Posterior cingulate gyrus (tissue), 11 donors: ENCODE measurements at regions not wholly inside any gene's neighbourhood (a gene's known extent, or its start where the extent isn't known, plus 50 kb on each side); places are given as distances from the start of the nearest gene placed in this dataset.
"Not testable (repeated sequence)": the region's sequence is repeated elsewhere in the genome, so short reads cannot be mapped to it uniquely, and the experiment has no call there.

Experiments
- DNase-seq, 10 donors: peaks; one replicate each; pipeline versions ENCODE4 v3.0.0 to v3.0.0-alpha.2; 2020 to 2021; ENCODE audit warnings: mixed read lengths in 3 of 10
- intact Hi-C: fragments of 100-400 bp; cut with DNase I; formaldehyde crosslinking; loops from one replicate; pipeline ENCODE4 v1.15.1; 2023

GRCh38 chr15:20276312-20277114 lies 265.1 kb downstream of the GOLGA6L6 start:
- DNase-seq = peak in 2 of 10 donors; percentile 74 to 87
- intact Hi-C loops = not testable (repeated sequence)

- peak in 1 of 10 donors; percentile 34 for DNase-seq
- intact Hi-C loops = not testable (repeated sequence)
These were observed 266.1 kb downstream of the GOLGA6L6 start for GRCh38 chr15:20275373-20275967.

DNA sequence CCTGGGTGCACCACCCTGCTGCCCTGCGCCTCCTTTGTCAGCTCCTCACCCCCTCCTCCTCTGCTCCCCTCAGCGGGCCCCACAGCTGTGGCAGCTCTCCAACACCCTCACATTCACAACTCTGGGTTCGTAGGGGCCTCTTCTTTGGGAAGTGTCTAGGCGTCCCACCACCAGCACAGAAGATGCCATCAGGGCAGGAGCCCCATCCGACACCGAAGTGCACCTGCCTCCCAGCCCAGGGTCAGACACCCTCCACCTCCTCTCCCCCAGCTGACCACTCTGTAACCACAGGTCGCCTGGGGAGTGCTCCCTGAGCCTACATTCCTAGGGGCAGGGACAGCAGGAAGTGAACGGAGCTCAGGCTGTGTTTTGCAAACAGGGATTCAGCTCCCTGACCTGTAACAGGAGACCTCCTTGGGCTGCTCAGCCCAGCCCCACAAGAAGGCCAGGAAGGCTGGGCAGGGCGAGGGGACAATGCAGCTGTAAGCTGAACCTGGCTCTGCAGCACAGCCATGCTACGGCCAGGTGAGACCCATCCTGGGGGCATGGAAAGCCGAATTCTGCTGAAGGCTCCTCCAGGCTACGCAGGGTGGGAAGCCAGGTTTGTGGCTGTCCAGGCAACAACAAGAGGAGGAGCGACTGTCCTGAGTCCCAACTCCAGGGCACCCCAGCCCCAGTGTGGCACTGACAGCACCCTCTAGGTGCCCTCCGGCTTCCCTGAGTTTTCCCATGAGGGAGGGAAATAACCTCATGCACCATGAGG lies 269.0 kb downstream of the GOLGA6L6 start:
- peak in 3 of 10 donors; percentile 74 to 92 (median 78) for DNase-seq

DNA sequence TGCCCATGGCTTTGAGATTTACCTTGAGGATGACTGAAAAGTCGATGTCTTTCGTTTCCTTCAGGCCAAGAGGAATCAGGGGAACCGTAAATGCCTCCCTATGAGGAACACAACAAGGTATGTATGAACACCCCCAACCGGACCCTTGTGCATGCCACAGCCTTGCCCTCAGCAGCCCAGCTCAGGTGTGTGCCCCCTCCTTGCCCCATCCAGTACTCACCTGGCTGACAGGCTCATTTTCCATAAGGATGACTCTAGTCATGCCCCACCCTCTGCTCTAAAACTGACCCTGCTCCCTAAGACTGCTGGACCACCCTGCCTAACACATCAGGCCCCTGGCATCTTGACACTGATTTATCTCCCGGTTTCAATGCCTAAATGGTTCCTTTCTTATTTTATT lies 270.0 kb downstream of the GOLGA6L6 start:
- DNase-seq = peak in 2 of 10 donors; percentile 65 to 81
- intact Hi-C loops = no loop called here

More for the DNA sequence above, 269.0 kb downstream of the GOLGA6L6 start:
- intact Hi-C loops = no loop called here

GRCh38 chr15:20269956-20270355 lies 271.6 kb downstream of the GOLGA6L6 start:
- DNase-seq = peak in 2 of 10 donors; percentile 76 to 89
- intact Hi-C loops = not testable (repeated sequence)

GRCh38 chr15:20267996-20268395 lies 273.6 kb downstream of the GOLGA6L6 start:
- intact Hi-C loops = not testable (repeated sequence)
- DNase-seq = peak in 1 of 10 donors; percentile 60

DNA sequence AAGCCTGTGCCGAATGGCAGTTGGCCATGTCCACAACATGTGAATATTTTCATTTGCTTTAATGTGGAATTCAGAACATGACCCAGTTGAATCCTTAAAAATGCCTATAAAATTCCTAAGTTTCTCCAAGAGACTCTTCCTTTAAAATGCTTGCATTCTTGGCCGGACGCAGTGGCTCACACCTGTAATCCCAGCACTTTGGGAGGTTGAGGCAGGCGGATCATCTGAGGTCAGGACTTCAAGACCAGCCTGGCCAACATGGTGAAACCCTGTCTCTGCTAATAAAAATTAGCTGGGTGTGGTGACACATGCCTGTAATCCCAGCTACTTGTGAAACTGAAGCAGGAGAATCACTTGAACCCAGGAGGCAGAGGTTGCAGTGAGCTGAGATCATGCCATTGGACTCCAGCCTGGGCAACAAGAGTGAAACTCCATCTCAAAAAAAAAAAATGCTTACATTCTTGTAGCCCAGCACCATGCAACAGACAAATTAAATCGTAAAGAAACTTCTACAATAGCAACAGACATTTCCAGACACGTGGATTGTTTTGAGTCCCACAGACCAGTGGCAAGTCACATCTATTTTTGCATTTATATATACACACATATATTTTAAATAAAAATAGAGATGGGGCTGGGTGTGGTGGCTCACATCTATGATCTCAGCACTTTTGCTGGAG lies 274.4 kb downstream of the GOLGA6L6 start:
- DNase-seq = peak in 2 of 10 donors; percentile 67 to 75
- intact Hi-C loops = not testable (repeated sequence)

- intact Hi-C loops = not testable (repeated sequence)
- DNase-seq = peak in 1 of 10 donors; percentile 46
These were observed 275.9 kb downstream of the GOLGA6L6 start for GRCh38 chr15:20265710-20266109.

DNA sequence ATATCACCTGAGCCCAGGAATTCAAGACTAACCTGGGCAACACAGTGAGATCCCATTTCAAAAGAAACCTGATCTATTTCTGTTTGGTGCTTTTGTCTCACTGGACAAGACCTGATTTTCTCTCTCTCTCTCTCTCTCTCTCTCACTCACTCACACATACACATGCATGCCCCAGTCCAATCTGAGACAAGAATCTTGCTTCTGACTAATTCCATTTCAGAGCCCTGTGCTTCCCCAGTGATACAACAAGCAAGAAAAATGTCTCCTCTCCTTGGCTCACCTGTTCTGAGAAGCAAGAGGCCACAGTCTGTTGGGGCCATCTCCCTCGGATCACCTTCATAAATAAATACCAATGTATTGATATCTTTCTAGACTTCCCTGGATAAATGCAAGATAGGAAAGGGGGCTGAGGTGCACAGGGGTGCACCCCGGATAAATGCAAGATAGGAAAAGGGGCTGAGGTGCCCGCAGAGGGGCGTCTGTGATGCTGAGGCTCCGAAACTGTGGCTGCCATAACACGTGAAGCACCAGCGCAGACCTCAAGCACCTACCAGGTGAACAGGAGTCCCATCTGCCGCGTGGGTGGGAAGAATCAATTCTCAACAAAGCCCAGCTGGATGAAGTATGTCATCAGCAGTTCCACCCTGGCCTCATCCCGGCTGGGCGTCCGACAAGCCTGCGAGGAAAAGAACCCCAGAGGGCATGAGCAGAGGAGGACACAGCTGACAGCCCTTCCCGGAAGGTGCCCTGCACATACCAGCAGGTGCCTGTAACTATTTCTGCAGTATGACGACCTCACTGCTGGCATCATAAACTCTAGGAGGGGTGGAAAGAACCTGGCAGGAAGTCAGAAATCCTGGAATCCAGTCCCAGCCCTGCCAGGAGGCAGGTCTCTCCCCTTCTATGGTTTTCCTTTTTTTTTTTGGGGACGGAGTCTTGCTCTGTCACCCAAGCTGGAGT lies 280.0 kb downstream of the GOLGA6L6 start:
- peak in 2 of 10 donors; percentile 70 to 88 for DNase-seq
- intact Hi-C loops = not testable (repeated sequence)

DNA sequence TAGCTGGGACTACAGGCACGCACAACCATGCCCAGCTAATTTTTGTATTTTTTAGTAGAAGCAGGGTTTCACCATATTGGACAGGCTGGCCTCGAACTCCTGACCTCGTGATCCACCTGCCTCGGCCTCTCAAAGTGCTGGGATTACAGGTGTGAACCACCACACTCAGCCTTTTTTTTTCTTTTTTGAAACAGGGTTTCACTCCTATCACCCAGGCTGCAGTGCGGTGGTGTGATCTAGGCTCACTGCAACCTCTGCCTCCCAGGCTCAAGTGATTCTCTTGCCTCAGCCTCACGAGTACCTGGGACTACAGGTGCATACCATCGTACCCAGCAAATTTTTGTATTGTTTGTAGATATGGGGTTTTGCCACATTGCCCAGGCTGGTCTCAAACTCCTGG lies 280.9 kb downstream of the GOLGA6L6 start:
- intact Hi-C loops = not testable (repeated sequence)
- DNase-seq = peak in 2 of 10 donors; percentile 64

DNA sequence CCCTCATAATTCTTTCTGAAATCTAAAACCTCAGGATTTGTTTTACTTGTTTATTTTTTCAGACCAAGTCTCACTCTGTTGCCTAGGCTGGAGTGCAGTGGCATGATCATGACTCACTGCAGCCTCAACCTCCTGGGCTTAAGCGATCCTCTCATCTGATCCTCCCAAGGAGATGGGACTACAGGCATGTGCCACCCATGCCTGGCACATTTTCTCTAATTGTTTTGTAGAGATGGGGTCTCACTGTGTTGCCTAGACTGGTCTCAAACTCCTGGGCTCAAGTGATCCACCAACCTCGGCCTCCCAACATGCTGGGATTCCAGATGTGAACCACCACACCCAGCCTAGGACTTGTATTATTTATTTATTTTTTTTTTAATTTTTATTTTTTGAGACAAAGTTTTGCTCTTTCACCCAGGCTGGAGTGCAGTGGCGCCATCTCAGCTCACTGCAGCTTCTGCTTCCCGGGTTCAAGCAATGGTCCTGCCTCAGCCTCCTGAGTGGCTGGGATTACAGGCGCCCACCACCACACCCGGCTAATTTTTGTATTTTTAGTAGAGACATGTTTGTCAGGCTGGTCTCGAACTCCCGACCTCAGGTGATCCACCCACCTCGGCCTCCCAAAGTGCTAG lies 281.9 kb downstream of the GOLGA6L6 start:
- intact Hi-C loops = not testable (repeated sequence)
- peak in 2 of 10 donors; percentile 55 to 63 for DNase-seq

GRCh38 chr15:20256394-20256793 lies 285.2 kb downstream of the GOLGA6L6 start:
- intact Hi-C loops = not testable (repeated sequence)
- peak in 1 of 10 donors; percentile 49 for DNase-seq

DNA sequence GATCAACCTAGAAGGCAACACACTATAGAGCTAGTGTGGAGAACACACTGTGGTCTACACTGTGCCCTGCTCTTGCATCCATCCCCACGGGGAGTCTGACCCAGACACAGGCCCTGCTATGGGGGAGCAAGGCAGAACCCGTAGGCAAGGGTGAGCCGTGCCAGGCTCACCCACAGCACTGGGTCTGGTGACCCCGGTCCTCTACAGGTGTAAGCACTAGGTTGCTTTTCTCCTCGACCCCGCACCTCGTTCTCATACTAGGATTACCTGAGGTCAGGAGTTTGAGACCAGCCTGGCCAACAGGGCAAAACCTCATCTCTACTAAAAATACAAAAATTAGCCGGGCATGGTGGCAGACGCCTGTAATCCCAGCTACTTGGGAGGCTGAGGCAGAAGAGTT lies 286.0 kb downstream of the GOLGA6L6 start:
- peak in 1 of 10 donors; percentile 69 for DNase-seq
- intact Hi-C loops = not testable (repeated sequence)

GRCh38 chr15:20253047-20253615 lies 288.5 kb downstream of the GOLGA6L6 start:
- intact Hi-C loops = not testable (repeated sequence)
- DNase-seq = peak in 2 of 10 donors; percentile 55 to 64

- DNase-seq = peak in 2 of 10 donors; percentile 54 to 79
- intact Hi-C loops = not testable (repeated sequence)
These were observed 289.6 kb downstream of the GOLGA6L6 start for GRCh38 chr15:20252040-20252439.

DNA sequence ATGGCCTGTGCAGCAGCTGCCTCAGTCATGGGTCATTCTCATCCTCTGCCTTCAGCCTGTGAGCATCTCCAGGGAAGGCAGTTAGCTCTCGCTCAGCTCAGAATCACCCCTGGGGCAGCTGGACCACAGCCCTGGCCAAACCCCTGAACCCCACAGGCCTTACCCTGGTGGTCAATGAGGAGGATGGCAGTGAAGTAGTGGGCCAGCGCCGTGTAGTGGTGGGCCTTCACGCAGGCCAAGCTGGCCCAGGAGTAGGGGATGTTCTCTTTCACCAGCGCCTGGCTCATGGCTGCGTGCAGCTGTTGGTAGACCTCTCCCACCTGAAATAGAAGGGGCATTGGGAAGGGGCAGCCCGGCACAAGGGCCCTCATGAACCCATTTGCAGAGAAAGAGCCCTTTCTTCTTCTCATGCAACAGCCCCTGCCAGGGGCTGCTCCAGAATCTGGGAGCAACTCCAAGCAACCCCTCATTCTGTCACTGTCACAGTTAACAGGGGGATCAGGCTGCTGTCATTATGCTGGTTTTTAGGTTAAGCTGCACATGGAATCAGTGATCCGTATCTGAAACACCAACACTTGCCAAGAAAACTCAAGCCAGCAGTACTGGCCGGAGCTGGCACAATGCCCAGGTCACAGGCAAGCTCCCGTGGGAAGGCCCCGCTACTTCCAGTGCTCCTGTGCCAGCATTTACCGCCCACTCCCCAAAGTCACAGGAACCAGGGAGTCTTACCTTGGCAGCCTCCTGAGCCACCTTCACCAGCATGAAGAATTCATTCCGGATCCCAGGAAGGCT lies 290.2 kb downstream of the GOLGA6L6 start:
- peak in 3 of 10 donors; percentile 54 to 91 (median 88) for DNase-seq
- intact Hi-C loops = not testable (repeated sequence)

DNA sequence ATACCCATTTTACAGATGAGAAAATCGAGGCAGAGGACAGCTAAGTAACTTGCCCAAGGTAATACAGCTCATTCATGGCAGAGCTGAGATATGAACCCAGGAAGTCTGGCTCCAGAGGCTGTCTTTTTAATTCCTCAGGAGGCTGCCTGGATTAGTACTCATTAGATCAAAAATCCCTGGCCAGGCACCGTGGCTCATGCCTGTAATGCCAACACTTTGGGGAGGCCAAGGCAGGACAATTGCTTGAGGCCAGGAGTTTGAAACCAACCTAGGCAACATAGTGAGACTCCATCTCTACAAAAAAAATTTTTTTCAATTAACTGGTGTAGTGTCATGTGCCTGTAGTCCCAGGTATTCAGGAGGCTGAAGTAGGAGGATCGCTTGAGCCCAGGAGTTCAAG lies 291.4 kb downstream of the GOLGA6L6 start:
- intact Hi-C loops = not testable (repeated sequence)
- DNase-seq = peak in 2 of 10 donors; percentile 66 to 81

DNA sequence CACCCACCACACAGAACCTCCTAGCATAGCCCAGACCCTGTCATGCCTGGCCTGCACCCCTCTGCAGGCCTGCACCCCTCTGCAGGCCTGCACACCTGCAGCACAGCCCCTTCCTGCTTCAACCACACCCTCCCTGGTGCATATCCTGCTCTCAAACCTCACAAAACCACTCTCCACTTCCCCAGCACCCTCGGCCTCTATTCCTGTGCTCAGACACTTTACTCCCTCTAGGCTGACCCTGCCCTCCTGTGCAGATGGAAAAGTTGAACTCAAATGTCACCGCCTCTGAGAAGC lies 292.0 kb downstream of the GOLGA6L6 start:
- DNase-seq = peak in 1 of 10 donors; percentile 80
- intact Hi-C loops = not testable (repeated sequence)
